A549 (cell line): ENCODE measurements at regions not wholly inside any gene's neighbourhood (a gene's known extent, or its start where the extent isn't known, plus 50 kb on each side); places are given as distances from the start of the nearest gene placed in this dataset.

Experiments used
- HOXA7 ChIP-seq: fragments of 250-450 bp; sonication (Bioruptor Pico); IDR thresholded peaks from 2 replicates; pipeline ENCODE4 v1.5.0; 2020; ENCODE audit warnings: mild to moderate bottlenecking, moderate library complexity
- JUNB ChIP-seq: fragments of >200 bp; sonication (Bioruptor Twin); formaldehyde crosslinking; IDR thresholded peaks from 2 replicates; pipeline ENCODE4 v1.6.1; 2016

GRCh38 chr12:126506426-126507182, 1441.4 kb downstream of the AACS start:
- no peak for TF ChIP-seq JUNB
- TF ChIP-seq HOXA7 (CRISPR knock-in tag): no peak
